ENCODE measurements at regions not wholly inside any gene's neighbourhood (a gene's known extent, or its start where the extent isn't known, plus 50 kb on each side); places are given as distances from the start of the nearest gene placed in this dataset.

DNA sequence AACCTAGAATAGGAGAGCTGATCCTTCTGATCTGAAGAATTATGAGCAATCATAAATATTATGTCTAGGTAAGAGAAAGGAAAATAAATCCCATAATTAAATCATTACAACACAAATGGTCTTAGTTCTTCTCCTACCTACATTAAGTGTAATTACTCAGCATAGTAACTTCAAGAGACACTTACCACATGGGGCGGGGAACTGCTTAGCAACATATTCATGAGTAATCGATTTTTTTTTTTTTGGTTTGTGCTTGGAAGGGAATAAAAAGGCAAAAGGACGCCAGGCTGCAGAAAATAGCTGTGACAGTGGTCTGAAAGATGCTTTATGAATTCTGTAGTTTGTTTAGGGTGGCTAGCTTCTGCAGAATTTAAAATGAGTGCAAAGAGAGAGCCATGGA lies 103.3 kb upstream of the HTR2A start:
- Histone ChIP-seq H3K36me3 (replicated peaks in 1 of 2; ENCODE audit: control insufficient read depth in 1 of 2, insufficient read depth in 2 of 2, low read length in 2 of 2) (no peaks in the 10 kb centered on the region), H3K79me2 (ENCODE audit: insufficient read depth, low read length) (no peaks in the 10 kb centered on the region), H3K4me1 (ENCODE audit: insufficient read depth, low read length) (no peaks in the 10 kb centered on the region), H3K27me3 (ENCODE audit: control insufficient read depth in 1 of 2, insufficient read depth in 2 of 2, low read length in 2 of 2) (no peaks in the 10 kb centered on the region), H3K27ac (ENCODE audit: extremely low read length, insufficient read depth, low read length) (no peak overlapping the region), H2AFZ (ENCODE audit: low read length) (no peak overlapping the region), H3K9ac (ENCODE audit: insufficient read depth, low read depth, low read length) (no peak overlapping the region), H3K4me3 (replicated peaks in 1 of 3; ENCODE audit: insufficient read depth in 1 of 3, low read depth in 2 of 3, low read length in 3 of 3) (no peak overlapping the region), H3K9me3 (ENCODE audit: low read length) (no peaks in the 10 kb centered on the region), H4K20me1 (ENCODE audit: insufficient read depth, low read length) (no peaks in the 10 kb centered on the region), H3K4me2 (ENCODE audit: low read depth, low read length) (no peak overlapping the region)
- POLR2A ChIA-PET = no interaction called here
- DNase-seq (ENCODE audit: low spot score) = no peak
- ATAC-seq = no peak
- 14% methylated on average over 3 of the region's 3 CpGs for WGBS (ENCODE audit: low lambda C conversion rate)
- in situ Hi-C loops (cut with HindIII; ENCODE audit: extremely low pct_ligation_motif_present, low pct_unique_long_range_greater_than_20kb) (no loop called here), intact Hi-C loops (cut with micrococcal nuclease; ENCODE audit: unreplicated experiment) (no loop called here)
- FAIRE-seq = no peak
- BruUV-seq (replicated peaks) = no TSS peak
- CTCF ChIA-PET (ENCODE audit: low intra/inter-chr PET ratio, low total read pairs) = no interaction called here
- no peak for TF ChIP-seq ZNF441 (CRISPR knock-in tag; IDR thresholded peaks at IDR 0.05; ENCODE audit: borderline replicate concordance)
- no peak for TF ChIP-seq ZNF569 (CRISPR knock-in tag; IDR thresholded peaks at IDR 0.05; ENCODE audit: borderline replicate concordance)
- TF ChIP-seq ADNP (CRISPR knock-in tag; IDR thresholded peaks at IDR 0.05) = no peak
- no peak for TF ChIP-seq CEBPZ (IDR thresholded peaks at IDR 0.05; ENCODE audit: low read length)
- no peak for TF ChIP-seq SSRP1 (CRISPR knock-in tag; IDR thresholded peaks at IDR 0.05)
- TF ChIP-seq ZSCAN31 (CRISPR knock-in tag; IDR thresholded peaks at IDR 0.05; ENCODE audit: low read depth) = no peak
- TF ChIP-seq CSRNP2 (CRISPR knock-in tag; conservative IDR thresholded peaks at IDR 0.05; ENCODE audit: low read depth) = no peak
- TF ChIP-seq, protein P1, sequence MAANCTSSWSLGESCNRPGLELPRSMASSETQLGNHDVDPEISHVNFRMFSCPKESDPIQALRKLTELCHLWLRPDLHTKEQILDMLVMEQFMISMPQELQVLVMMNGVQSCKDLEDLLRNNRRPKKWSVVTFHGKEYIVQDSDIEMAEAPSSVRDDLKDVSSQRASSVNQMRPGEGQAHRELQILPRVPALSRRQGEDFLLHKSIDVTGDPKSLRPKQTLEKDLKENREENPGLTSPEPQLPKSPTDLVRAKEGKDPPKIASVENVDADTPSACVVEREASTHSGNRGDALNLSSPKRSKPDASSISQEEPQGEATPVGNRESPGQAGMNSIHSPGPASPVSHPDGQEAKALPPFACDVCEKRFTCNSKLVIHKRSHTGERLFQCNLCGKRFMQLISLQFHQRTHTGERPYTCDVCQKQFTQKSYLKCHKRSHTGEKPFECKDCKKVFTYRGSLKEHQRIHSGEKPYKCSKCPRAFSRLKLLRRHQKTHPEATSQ (CRISPR knock-in tag; IDR thresholded peaks at IDR 0.05; ENCODE audit: borderline replicate concordance) = no peak
- no peak for TF ChIP-seq ZFP90 (CRISPR knock-in tag; IDR thresholded peaks at IDR 0.05; ENCODE audit: borderline replicate concordance)
- TF ChIP-seq, protein P2, sequence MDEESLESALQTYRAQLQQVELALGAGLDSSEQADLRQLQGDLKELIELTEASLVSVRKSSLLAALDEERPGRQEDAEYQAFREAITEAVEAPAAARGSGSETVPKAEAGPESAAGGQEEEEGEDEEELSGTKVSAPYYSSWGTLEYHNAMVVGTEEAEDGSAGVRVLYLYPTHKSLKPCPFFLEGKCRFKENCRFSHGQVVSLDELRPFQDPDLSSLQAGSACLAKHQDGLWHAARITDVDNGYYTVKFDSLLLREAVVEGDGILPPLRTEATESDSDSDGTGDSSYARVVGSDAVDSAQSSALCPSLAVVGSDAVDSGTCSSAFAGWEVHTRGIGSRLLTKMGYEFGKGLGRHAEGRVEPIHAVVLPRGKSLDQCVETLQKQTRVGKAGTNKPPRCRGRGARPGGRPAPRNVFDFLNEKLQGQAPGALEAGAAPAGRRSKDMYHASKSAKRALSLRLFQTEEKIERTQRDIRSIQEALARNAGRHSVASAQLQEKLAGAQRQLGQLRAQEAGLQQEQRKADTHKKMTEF (CRISPR knock-in tag; IDR thresholded peaks at IDR 0.05) = no peak
- TF ChIP-seq HMGXB4 (CRISPR knock-in tag; IDR thresholded peaks at IDR 0.05; ENCODE audit: borderline replicate concordance in 1 of 2, low read depth in 1 of 2) = no peak
- no peak for TF ChIP-seq TRIM22 (IDR thresholded peaks at IDR 0.05)

Measured in HepG2 (cell line).